GM12864 (cell line): ENCODE measurements at regions not wholly inside any gene's neighbourhood (a gene's known extent, or its start where the extent isn't known, plus 50 kb on each side); places are given as distances from the start of the nearest gene placed in this dataset.

Experiments used
- DNase-seq: peaks from one replicate; pipeline ENCODE4 v3.0.0-alpha.2; 2011; ENCODE audit warnings: low read depth
- H3K4me3 ChIP-seq: 2 replicates; pipeline ENCODE4 v1.5.1; 2011; ENCODE audit warnings: mild to moderate bottlenecking, low read depth, low read length, control low read depth
- CTCF ChIP-seq: IDR thresholded peaks from 2 replicates; pipeline ENCODE4 v1.5.1; 2011; ENCODE audit warnings: low read depth, mild to moderate bottlenecking, moderate library complexity, low read length, control low read depth, inconsistent platforms; ENCODE audit errors: missing control alignments

DNA sequence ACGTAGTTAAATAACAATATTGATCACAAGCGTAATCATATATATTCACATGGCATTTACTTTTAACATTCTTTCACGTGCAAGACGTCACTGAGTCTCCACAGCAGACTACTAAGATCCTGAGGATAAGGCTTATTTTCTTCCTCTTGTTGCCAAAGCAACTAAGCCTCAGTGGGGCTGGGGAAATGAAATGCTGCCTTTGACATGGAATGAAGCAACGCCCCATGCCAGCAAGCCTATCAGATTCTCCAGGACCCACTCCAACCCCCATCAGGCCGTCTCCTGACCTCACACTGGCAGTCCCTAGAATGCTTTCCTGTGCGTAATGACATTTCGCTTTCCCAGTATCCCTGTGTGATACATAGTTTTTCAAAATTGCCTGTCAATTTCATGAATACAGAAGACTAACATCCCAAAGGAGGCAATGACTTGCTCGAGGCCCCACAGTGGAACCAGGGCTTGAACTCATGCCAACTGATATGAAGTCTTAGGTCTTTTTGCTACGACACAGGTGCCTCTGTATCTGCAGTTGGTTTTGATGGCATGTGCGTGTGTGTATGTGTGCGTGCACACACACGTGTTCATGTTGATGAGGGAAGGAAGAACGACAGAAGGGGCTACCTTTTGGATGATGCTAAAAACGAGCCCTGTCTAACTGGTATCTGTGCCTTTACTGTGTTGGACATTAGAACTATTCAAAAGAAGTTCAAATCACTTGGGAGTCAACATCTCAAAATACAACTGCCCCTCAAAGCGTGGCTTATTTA is 239.1 kb downstream of the VRK1 start:
- no peak overlapping the region for H3K4me3 ChIP-seq
- DNase-seq, result no peak
- no peak for TF ChIP-seq CTCF

GRCh38 chr14:97039717-97040363 is 242.7 kb downstream of the VRK1 start:
- TF ChIP-seq CTCF, result no peak
- DNase-seq, result no peak
- no peak overlapping the region for H3K4me3 ChIP-seq

- no peak for DNase-seq
- no peak for TF ChIP-seq CTCF
- no peak overlapping the region for H3K4me3 ChIP-seq
Measured at GRCh38 chr14:97046967-97047366, 249.8 kb downstream of the VRK1 start.

DNA sequence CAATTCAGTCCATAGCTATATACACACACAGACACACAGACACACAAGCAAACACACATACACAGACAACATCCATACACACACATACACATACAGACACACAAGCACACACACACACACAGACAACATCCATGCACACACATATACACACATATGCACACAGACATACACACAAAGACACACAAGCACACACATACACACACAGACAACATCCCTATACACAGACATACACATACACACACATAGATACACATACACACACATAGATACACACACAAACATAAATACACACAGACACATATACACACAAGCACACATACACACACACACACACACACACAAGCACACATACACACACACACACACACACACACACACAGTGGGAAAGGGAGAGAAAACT is 254.8 kb downstream of the VRK1 start:
- TF ChIP-seq CTCF, result no peak
- no peak overlapping the region for H3K4me3 ChIP-seq
- no peak for DNase-seq

- DNase-seq, result no peak
- TF ChIP-seq CTCF, result no peak
- no peak overlapping the region for H3K4me3 ChIP-seq
Measured at GRCh38 chr14:97053941-97054340, 256.8 kb downstream of the VRK1 start.

GRCh38 chr14:97055355-97055754 is 258.2 kb downstream of the VRK1 start:
- DNase-seq, result no peak
- no peak for TF ChIP-seq CTCF

GRCh38 chr14:97056086-97056485 is 258.9 kb downstream of the VRK1 start:
- TF ChIP-seq CTCF, result no peak
- H3K4me3 ChIP-seq, result no peak overlapping the region
- no peak for DNase-seq

More at GRCh38 chr14:97055355-97055754, 258.2 kb downstream of the VRK1 start:
- no peak overlapping the region for H3K4me3 ChIP-seq
